ENCODE measurements at regions not wholly inside any gene's neighbourhood (a gene's known extent, or its start where the extent isn't known, plus 50 kb on each side); places are given as distances from the start of the nearest gene placed in this dataset.

DNA sequence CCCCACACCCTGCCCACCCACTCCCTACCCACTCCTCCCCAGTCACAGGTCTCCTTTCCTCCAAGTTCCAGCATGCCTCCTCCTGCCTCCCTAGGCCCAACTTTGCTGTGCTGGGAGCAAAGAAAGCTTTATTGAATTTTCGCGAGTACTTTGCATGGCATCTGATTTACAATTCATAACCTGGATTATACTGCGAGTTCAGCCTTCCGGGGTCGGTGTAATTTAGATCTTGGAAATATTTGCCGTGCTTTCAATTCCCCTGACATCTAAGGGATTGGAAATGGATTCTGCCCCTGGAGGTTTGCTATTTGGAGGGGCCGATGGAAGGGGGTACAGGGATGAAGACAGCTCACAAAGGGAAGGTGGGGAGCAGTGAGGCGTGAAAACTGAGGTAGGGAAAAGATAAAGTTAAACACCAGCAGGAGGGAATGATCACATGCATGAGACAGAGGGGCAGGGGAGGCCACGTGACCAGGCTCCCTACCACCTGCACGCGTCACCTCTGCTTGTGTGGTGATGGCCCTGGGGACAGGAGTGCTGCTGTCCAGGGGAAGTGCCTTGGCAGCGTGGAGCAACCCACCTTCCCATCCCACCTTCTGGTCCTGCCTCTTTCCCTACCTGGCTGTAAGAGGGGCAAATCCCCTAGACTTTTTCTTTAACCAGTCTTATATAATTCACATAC lies 132.3 kb upstream of the RPL38 start:
- Histone ChIP-seq H3K36me3 (ENCODE audit: insufficient read depth, low read length) (no peaks in the 10 kb centered on the region), H3K9me3 (ENCODE audit: control insufficient read depth in 1 of 2, insufficient read depth in 1 of 2, low read length in 2 of 2) (peaks cover 0 to 4% of the 10 kb centered on the region in 2 experiments), H3K4me1 (ENCODE audit: insufficient read depth, low read length) (no peaks in the 10 kb centered on the region), H3K4me3 (ENCODE audit: low read length) (no peak overlapping the region), H3K27ac (ENCODE audit: low read depth in 1 of 2, low read length in 2 of 2) (no peak overlapping the region), H3K27me3 (ENCODE audit: control insufficient read depth in 1 of 2, insufficient read depth in 2 of 2, low read length in 2 of 2) (peaks cover 0 to 6% of the 10 kb centered on the region in 2 experiments)
- DNase-seq (no peak), ATAC-seq (ENCODE audit: poor library complexity) (no peak)
- ChIA-PET CTCF (no interaction called here), POLR2A (no interaction called here)
- Mint-ChIP-seq H3K36me3 (ENCODE audit: low read depth) (no peaks in the 10 kb centered on the region), H3K4me3 (no peak overlapping the region), H3K27me3 (peaks cover 14% of the 10 kb centered on the region), H3K4me1 (ENCODE audit: low read depth) (no peaks in the 10 kb centered on the region), H3K9me3 (peaks cover 3% of the 10 kb centered on the region), H3K27ac (no peak overlapping the region)
- TF ChIP-seq, protein P1, sequence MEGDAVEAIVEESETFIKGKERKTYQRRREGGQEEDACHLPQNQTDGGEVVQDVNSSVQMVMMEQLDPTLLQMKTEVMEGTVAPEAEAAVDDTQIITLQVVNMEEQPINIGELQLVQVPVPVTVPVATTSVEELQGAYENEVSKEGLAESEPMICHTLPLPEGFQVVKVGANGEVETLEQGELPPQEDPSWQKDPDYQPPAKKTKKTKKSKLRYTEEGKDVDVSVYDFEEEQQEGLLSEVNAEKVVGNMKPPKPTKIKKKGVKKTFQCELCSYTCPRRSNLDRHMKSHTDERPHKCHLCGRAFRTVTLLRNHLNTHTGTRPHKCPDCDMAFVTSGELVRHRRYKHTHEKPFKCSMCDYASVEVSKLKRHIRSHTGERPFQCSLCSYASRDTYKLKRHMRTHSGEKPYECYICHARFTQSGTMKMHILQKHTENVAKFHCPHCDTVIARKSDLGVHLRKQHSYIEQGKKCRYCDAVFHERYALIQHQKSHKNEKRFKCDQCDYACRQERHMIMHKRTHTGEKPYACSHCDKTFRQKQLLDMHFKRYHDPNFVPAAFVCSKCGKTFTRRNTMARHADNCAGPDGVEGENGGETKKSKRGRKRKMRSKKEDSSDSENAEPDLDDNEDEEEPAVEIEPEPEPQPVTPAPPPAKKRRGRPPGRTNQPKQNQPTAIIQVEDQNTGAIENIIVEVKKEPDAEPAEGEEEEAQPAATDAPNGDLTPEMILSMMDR (IDR thresholded peaks at IDR 0.05), result no peak
- intact Hi-C loops (cut with DNase I, micrococcal nuclease), result no loop called here

DNA sequence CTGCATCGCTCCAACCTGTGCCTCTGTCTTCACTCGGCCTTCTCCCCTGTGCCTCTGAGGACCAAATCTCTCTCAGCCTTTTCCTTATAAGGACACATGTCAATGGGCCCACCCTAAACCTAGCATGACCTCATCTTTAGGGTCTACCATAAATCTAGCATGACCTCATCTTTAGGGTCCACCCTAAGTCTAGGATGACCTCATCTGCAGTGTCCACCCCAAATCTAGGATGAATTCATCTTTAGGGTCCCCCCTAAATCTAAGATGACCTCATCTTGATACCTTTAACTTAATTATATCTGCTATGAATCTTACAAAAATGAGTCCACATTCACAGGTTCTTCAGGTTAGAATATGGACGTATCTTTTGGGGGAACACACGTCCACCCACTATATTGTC lies 131.1 kb upstream of the RPL38 start:
- intact Hi-C loops (cut with DNase I, micrococcal nuclease), result no loop called here
- no peak for ATAC-seq (ENCODE audit: poor library complexity)
- CTCF ChIA-PET, result no interaction called here
- Histone ChIP-seq H3K4me1 (ENCODE audit: insufficient read depth, low read length) (no peaks in the 10 kb centered on the region), H3K9me3 (ENCODE audit: control insufficient read depth in 1 of 2, insufficient read depth in 1 of 2, low read length in 2 of 2) (peaks cover 0 to 4% of the 10 kb centered on the region in 2 experiments), H3K27me3 (ENCODE audit: control insufficient read depth in 1 of 2, insufficient read depth in 2 of 2, low read length in 2 of 2) (peaks cover 0 to 2% of the 10 kb centered on the region in 2 experiments), H3K4me3 (ENCODE audit: low read length) (no peak overlapping the region), H3K36me3 (ENCODE audit: insufficient read depth, low read length) (no peaks in the 10 kb centered on the region), H3K27ac (ENCODE audit: low read depth in 1 of 2, low read length in 2 of 2) (no peak overlapping the region)
- H3K27me3 Mint-ChIP-seq, result peaks cover 4% of the 10 kb centered on the region
- H3K9me3 Mint-ChIP-seq, result peaks cover 3% of the 10 kb centered on the region
- POLR2A ChIA-PET, result no interaction called here
- H3K4me1 Mint-ChIP-seq (ENCODE audit: low read depth), result no peaks in the 10 kb centered on the region
- TF ChIP-seq, protein P1 (IDR thresholded peaks at IDR 0.05), result no peak
- DNase-seq, result no peak
- no peak overlapping the region for H3K27ac Mint-ChIP-seq
- no peaks in the 10 kb centered on the region for H3K36me3 Mint-ChIP-seq (ENCODE audit: low read depth)
- no peak overlapping the region for H3K4me3 Mint-ChIP-seq

DNA sequence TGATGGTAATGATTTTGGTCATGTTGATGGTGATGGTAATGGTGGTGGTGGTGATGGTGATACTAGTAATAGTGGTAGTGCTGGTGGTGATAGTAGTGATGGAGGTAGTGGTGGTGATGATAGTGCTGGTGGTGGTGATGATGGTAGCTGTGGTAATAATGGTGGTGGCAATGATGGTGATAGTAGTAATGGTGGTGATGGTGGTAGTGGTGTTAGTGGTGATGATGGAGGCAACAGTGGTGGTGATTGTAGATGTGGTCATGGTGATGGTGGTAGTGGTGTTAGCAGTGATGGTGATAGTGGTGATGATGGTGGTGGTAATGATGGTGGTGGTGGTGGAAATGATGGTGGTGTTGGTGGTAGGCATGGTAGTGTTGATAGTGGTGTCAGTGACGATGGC lies 127.0 kb upstream of the RPL38 start:
- peaks cover 7% of the 10 kb centered on the region for H3K27me3 Mint-ChIP-seq
- Histone ChIP-seq H3K27me3 (ENCODE audit: control insufficient read depth in 1 of 2, insufficient read depth in 2 of 2, low read length in 2 of 2) (peaks cover 0 to 4% of the 10 kb centered on the region in 2 experiments), H3K36me3 (ENCODE audit: insufficient read depth, low read length) (no peaks in the 10 kb centered on the region), H3K4me1 (ENCODE audit: insufficient read depth, low read length) (no peaks in the 10 kb centered on the region), H3K27ac (ENCODE audit: low read depth in 1 of 2, low read length in 2 of 2) (no peak overlapping the region), H3K4me3 (ENCODE audit: low read length) (no peak overlapping the region), H3K9me3 (ENCODE audit: control insufficient read depth in 1 of 2, insufficient read depth in 1 of 2, low read length in 2 of 2) (no peaks in the 10 kb centered on the region)
- H3K4me3 Mint-ChIP-seq, result no peak overlapping the region
- POLR2A ChIA-PET, result no interaction called here
- intact Hi-C loops (cut with DNase I, micrococcal nuclease), result no loop called here
- no peaks in the 10 kb centered on the region for H3K4me1 Mint-ChIP-seq (ENCODE audit: low read depth)
- H3K9me3 Mint-ChIP-seq, result peaks cover 3% of the 10 kb centered on the region
- TF ChIP-seq, protein P1 (IDR thresholded peaks at IDR 0.05), result no peak
- CTCF ChIA-PET, result no interaction called here
- no peak overlapping the region for H3K27ac Mint-ChIP-seq
- ATAC-seq (ENCODE audit: poor library complexity) (no peak), DNase-seq (no peak)
- no peaks in the 10 kb centered on the region for H3K36me3 Mint-ChIP-seq (ENCODE audit: low read depth)

Data from CD4-positive, alpha-beta T cell (primary cell).